A673 (cell line): ENCODE measurements at regions not wholly inside any gene's neighbourhood (a gene's known extent, or its start where the extent isn't known, plus 50 kb on each side); places are given as distances from the start of the nearest gene placed in this dataset.

ENCODE experiments used
- EZH2 ChIP-seq: fragments of 200-600 bp; sonication (generic); IDR thresholded peaks from 2 replicates; pipeline ENCODE4 v1.6.1; 2017; ENCODE audit warnings: borderline replicate concordance, low read depth, mild to moderate bottlenecking, mixed read lengths, antibody characterized with exemption, low read length; ENCODE audit not compliant: poor library complexity, severe bottlenecking
- TF ChIP-seq, protein P1 (sequence below): fragments of 300-800, 200-600 bp; sonication (generic); conservative IDR thresholded peaks from 2 replicates; pipeline ENCODE4 v1.5.1; 2017; ENCODE audit warnings: low read depth, mild to moderate bottlenecking, antibody characterized with exemption, low read length, moderate library complexity, mixed read lengths

GRCh38 chr15:36409819-36410218, 169.6 kb upstream of the CDIN1 start:
- TF ChIP-seq, protein P1, sequence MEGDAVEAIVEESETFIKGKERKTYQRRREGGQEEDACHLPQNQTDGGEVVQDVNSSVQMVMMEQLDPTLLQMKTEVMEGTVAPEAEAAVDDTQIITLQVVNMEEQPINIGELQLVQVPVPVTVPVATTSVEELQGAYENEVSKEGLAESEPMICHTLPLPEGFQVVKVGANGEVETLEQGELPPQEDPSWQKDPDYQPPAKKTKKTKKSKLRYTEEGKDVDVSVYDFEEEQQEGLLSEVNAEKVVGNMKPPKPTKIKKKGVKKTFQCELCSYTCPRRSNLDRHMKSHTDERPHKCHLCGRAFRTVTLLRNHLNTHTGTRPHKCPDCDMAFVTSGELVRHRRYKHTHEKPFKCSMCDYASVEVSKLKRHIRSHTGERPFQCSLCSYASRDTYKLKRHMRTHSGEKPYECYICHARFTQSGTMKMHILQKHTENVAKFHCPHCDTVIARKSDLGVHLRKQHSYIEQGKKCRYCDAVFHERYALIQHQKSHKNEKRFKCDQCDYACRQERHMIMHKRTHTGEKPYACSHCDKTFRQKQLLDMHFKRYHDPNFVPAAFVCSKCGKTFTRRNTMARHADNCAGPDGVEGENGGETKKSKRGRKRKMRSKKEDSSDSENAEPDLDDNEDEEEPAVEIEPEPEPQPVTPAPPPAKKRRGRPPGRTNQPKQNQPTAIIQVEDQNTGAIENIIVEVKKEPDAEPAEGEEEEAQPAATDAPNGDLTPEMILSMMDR: no peak
- no peak for TF ChIP-seq EZH2
